Activated CD4-positive, alpha-beta memory T cell treated with anti-CD3 and anti-CD28 coated beads for 36 hours (primary cell): ENCODE measurements at regions not wholly inside any gene's neighbourhood (a gene's known extent, or its start where the extent isn't known, plus 50 kb on each side); places are given as distances from the start of the nearest gene placed in this dataset.

Source experiments
- CTCF ChIA-PET: fragments of 350-600 bp; sonication (Branson Sonifier 250); formaldehyde crosslinking; loops from one replicate; lab custom pipeline; 2021; ENCODE audit warnings: antibody characterized with exemption, inconsistent platforms; lab: Charles Lee
- POLR2A ChIA-PET: fragments of 350-600 bp; sonication (Branson Sonifier 250); formaldehyde crosslinking; loops from one replicate; lab custom pipeline; 2021; ENCODE audit warnings: antibody characterized with exemption; lab: Charles Lee
- DNase-seq: peaks from one replicate; pipeline ENCODE4 v3.0.0-alpha.2; 2020
- H3K27ac Mint-ChIP-seq: one replicate; pipeline ENCODE4 v1.8.0; 2021; ENCODE audit warnings: mixed read lengths
- H3K27me3 Mint-ChIP-seq: one replicate; pipeline ENCODE4 v1.8.0; 2021; ENCODE audit warnings: mixed read lengths
- H3K36me3 Mint-ChIP-seq: one replicate; pipeline ENCODE4 v1.8.0; 2021; ENCODE audit warnings: mixed read lengths
- H3K4me1 Mint-ChIP-seq: one replicate; pipeline ENCODE4 v1.8.0; 2021; ENCODE audit warnings: low read depth, mixed read lengths
- H3K4me3 Mint-ChIP-seq: one replicate; pipeline ENCODE4 v1.8.0; 2021; ENCODE audit warnings: mild to moderate bottlenecking, mixed read lengths
- H3K9me3 Mint-ChIP-seq: one replicate; pipeline ENCODE4 v1.8.0; 2021; ENCODE audit warnings: mixed read lengths
- intact Hi-C: fragments of 100-400 bp; cut with micrococcal nuclease; formaldehyde crosslinking; loops from one replicate; pipeline ENCODE4 v1.15.1; 2023

DNA sequence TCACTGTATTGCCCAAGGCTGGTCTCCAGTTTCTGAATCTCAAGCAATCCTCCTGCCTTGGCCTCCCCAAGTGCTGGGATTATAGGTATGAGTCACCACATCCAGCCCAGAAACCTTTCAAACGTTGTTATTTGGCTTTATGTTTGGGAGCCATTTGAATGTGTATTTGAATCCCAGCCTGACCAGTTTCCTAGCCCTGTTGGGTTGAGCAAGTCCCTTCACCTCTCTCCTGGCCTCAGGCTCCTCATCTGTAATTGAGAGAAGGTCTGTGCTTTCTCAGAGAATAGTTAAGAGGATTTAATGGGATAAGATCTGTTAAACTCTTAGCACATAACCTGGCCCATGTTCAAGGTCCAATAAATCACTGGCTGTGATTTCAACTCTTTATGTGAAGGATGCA lies 385.8 kb upstream of the RBFOX1 start:
- DNase-seq: no peak
- peaks cover 28% of the 10 kb centered on the region for H3K9me3 Mint-ChIP-seq
- no peak overlapping the region for H3K27ac Mint-ChIP-seq
- no peak overlapping the region for H3K4me3 Mint-ChIP-seq
- CTCF ChIA-PET: no interaction called here
- no peaks in the 10 kb centered on the region for H3K4me1 Mint-ChIP-seq
- intact Hi-C loops: no loop called here
- POLR2A ChIA-PET: no interaction called here
- no peaks in the 10 kb centered on the region for H3K36me3 Mint-ChIP-seq
- H3K27me3 Mint-ChIP-seq: no peaks in the 10 kb centered on the region

DNA sequence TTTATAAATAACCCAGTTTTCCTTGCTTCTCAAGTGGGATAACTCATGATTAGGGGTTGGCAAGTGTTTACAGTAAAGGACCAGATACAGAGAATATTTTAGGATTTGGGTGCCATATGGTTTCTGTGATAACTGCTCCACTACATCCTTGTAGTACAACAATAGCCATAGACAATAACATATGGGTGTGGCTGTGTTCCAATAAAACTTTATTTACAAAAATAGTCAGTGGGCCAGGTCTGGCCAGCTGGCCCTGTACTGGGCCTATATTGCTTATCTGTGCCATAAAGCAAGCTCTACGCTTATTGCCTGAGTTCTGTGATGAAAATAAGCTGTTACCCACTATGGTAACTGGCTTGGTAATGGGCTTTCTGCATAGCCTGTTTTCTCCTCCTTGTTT lies 386.5 kb upstream of the RBFOX1 start:
- Mint-ChIP-seq H3K4me3 (no peak overlapping the region), H3K9me3 (peaks cover 28% of the 10 kb centered on the region), H3K4me1 (no peaks in the 10 kb centered on the region), H3K36me3 (no peaks in the 10 kb centered on the region), H3K27me3 (no peaks in the 10 kb centered on the region), H3K27ac (no peak overlapping the region)
- intact Hi-C loops: no loop called here
- ChIA-PET CTCF (interaction anchor here (0.7 kb wide), 1 partner anchor 11 kb away, joined by 4 read pairs; no protein-coding TSS in a partner anchor), POLR2A (no interaction called here)
- no peak for DNase-seq

DNA sequence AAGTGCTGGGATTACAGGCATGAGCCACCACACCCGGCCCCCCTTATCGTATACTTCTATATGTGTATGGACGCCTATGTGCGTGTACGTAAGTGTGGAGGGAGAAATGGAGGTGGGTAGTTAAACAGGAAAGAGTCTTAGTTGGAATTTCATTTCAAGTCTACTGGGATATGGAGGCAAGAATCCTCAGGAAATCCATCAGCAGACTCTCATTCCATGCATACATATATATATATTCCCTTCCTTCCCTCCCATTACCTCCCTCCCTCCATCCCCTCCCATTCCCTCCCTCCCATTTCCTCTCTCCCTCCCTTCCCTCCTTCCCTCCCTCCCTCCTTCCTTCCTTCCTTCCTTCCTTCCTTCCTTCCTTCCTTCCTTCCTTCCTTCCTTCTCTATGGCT lies 391.7 kb upstream of the RBFOX1 start:
- intact Hi-C loops: no loop called here
- no peak for DNase-seq
- Mint-ChIP-seq H3K4me3 (no peak overlapping the region), H3K36me3 (no peaks in the 10 kb centered on the region), H3K4me1 (no peaks in the 10 kb centered on the region), H3K27ac (no peak overlapping the region), H3K9me3 (peaks cover 23% of the 10 kb centered on the region), H3K27me3 (no peaks in the 10 kb centered on the region)
- CTCF ChIA-PET: no interaction called here
- POLR2A ChIA-PET: no interaction called here

DNA sequence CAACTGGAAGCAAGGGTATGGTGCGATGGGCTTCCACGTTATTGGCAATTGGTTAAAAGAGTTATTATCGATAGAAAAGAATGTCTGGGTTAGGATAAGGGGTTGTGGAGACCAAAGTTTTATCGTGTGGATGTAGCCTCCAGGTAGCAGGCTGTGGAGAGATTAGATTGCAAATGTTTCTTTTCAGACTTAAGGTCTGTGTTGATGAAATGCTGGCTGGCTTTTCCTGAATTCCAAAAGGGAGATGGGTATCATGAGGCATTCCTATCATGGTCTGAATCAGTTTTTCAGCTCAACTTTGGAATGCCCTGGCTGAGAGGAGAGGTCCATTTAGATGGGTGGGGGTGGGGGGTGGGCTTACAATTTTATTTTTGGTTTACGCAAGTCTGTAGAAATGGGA lies 395.0 kb upstream of the RBFOX1 start:
- peaks cover 19% of the 10 kb centered on the region for H3K9me3 Mint-ChIP-seq
- POLR2A ChIA-PET: no interaction called here
- H3K36me3 Mint-ChIP-seq: no peaks in the 10 kb centered on the region
- H3K27ac Mint-ChIP-seq: no peak overlapping the region
- H3K4me3 Mint-ChIP-seq: no peak overlapping the region
- intact Hi-C loops: no loop called here
- H3K27me3 Mint-ChIP-seq: no peaks in the 10 kb centered on the region
- H3K4me1 Mint-ChIP-seq: no peaks in the 10 kb centered on the region
- no peak for DNase-seq
- CTCF ChIA-PET: no interaction called here

DNA sequence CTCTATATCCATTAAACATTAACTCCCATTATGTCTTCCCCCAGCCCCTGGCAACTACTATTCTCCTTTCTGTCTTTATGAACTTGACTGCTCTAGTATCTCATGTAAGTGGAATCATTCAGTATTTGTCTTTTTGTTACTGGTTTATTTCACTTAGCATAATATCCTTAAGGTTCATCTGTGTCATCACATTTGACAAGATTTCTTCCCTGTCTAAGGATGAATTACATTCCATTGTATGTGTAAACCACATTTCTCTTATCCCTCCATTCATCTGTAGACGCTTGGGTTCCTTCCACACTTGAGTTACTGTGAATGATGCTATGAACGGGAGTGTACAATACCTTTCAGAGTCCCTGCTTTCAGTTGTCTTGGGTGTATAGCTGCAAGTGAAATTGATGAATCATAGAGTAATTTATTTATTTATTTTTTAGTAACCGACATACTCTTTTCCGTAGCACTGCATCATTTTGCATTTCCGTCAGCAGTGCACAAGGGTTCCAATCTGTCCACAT lies 399.7 kb upstream of the RBFOX1 start:
- POLR2A ChIA-PET: no interaction called here
- intact Hi-C loops: no loop called here
- Mint-ChIP-seq H3K36me3 (no peaks in the 10 kb centered on the region), H3K4me1 (no peaks in the 10 kb centered on the region), H3K4me3 (no peak overlapping the region), H3K27ac (no peak overlapping the region), H3K27me3 (no peaks in the 10 kb centered on the region), H3K9me3 (peaks cover 34% of the 10 kb centered on the region)
- CTCF ChIA-PET: no interaction called here
- DNase-seq: no peak

DNA sequence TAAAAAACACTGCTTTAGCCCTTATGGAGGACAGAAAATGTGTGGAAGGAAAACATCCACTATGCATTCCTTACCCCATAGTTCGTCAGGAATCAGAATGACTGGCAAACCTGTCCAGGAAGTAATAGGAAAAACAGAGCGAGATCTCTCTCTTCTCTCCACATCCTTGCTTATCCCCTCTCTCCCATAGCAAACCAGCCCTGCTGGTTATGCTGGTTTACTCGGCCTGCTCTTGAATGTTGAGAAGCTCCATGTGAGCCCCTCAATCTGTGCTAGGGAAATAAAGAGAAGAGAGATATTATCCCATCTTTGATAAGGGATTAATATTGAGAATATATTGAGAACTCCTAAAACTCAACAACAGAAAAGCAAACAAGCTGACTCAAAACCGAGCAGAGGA lies 402.8 kb upstream of the RBFOX1 start:
- no peak overlapping the region for H3K27ac Mint-ChIP-seq
- H3K27me3 Mint-ChIP-seq: no peaks in the 10 kb centered on the region
- intact Hi-C loops: no loop called here
- no peak overlapping the region for H3K4me3 Mint-ChIP-seq
- ChIA-PET POLR2A (no interaction called here), CTCF (no interaction called here)
- H3K36me3 Mint-ChIP-seq: no peaks in the 10 kb centered on the region
- no peak for DNase-seq
- peaks cover 32% of the 10 kb centered on the region for H3K9me3 Mint-ChIP-seq
- no peaks in the 10 kb centered on the region for H3K4me1 Mint-ChIP-seq

DNA sequence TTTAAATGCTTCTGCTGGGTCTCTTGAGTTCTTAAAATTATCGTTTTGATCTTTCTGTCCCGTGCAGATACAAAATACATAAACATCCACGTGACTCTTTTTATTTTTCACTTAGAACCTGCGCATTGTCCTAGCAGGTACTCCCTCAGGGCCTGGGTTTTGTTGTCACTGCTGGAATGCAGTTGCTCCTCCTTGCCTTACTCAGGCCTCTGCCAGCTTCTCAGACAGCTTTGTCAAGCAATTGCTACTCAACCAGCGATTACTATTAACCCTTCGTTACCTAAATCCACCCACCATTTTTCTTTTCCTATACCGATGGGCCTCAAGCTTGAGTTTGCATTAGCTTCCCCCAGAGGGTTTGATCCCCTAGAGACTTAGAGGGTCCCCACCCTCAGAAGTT lies 405.9 kb upstream of the RBFOX1 start:
- no peaks in the 10 kb centered on the region for H3K4me1 Mint-ChIP-seq
- H3K36me3 Mint-ChIP-seq: no peaks in the 10 kb centered on the region
- ChIA-PET CTCF (no interaction called here), POLR2A (no interaction called here)
- H3K27ac Mint-ChIP-seq: no peak overlapping the region
- intact Hi-C loops: no loop called here
- H3K9me3 Mint-ChIP-seq: peaks cover 32% of the 10 kb centered on the region
- no peaks in the 10 kb centered on the region for H3K27me3 Mint-ChIP-seq
- DNase-seq: no peak
- no peak overlapping the region for H3K4me3 Mint-ChIP-seq

DNA sequence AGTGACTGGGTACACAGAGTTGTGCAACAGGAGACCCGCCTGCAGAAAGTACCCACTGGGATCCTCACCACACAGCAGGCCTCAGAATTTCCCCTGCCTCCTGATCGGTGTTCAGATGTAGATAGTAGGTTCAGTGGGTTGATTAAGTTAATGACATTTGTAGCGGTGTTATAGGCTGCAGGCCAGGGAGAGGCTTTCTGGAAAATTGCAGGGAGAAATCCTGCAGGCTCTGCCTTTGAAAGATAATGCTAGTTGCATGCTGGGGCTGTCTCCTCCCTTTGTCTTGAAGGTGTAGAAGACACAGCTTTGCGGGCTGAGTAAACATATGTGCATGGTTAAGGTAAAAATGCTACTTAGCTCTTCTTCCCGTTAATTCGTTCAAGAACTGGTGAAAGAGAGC lies 406.3 kb upstream of the RBFOX1 start:
- no peak for DNase-seq
- intact Hi-C loops: no loop called here
- ChIA-PET CTCF (no interaction called here), POLR2A (no interaction called here)
- Mint-ChIP-seq H3K27me3 (no peaks in the 10 kb centered on the region), H3K27ac (no peak overlapping the region), H3K36me3 (no peaks in the 10 kb centered on the region), H3K9me3 (peaks cover 31% of the 10 kb centered on the region), H3K4me3 (no peak overlapping the region), H3K4me1 (no peaks in the 10 kb centered on the region)

DNA sequence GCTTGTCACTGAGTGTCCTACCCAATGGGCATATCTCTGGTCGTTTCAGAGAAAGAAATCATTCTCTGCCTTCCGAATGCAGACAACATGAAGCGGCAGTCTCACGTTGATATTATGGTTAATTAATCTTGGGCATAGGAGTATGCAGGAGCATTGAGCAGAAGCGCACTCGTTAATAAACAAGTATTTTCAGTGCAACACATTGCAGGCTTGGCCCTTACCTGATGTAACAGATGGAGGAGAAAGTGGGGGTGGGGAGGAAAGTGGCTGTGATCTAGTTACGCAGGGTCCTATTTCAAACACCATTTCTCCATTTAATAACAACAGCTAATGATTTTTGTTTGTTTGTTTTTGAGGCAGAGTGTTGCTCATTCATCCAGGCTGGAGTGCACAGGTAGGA lies 414.0 kb upstream of the RBFOX1 start:
- intact Hi-C loops: no loop called here
- H3K9me3 Mint-ChIP-seq: peaks cover 31% of the 10 kb centered on the region
- no peak overlapping the region for H3K27ac Mint-ChIP-seq
- H3K4me3 Mint-ChIP-seq: no peak overlapping the region
- ChIA-PET CTCF (interaction anchor here (0.6 kb wide), 1 partner anchor 80 kb away, joined by 3 read pairs; no protein-coding TSS in a partner anchor), POLR2A (no interaction called here)
- DNase-seq: no peak
- H3K27me3 Mint-ChIP-seq: no peaks in the 10 kb centered on the region
- H3K36me3 Mint-ChIP-seq: no peaks in the 10 kb centered on the region
- H3K4me1 Mint-ChIP-seq: no peaks in the 10 kb centered on the region

DNA sequence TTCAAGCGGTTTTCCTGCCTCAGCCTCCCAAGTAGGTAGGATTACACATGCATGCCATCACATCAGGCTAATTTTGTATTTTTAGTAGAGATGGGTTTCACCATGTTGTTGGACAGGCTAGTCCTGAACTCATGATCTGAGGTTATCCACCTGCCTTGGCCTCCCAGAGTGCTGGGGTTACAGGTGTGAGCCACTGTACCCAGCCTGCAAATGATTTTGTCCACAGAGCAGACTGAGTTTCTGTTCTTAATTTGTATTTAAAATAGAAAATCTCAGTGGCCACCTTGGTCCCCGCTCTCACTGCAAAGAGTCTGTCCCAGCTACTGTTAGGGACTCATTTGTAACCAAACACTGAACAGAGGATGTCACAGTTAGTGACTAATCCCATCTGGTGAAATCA lies 415.7 kb upstream of the RBFOX1 start:
- Mint-ChIP-seq H3K4me1 (no peaks in the 10 kb centered on the region), H3K4me3 (no peak overlapping the region), H3K9me3 (peaks cover 29% of the 10 kb centered on the region), H3K36me3 (no peaks in the 10 kb centered on the region), H3K27ac (no peak overlapping the region), H3K27me3 (no peaks in the 10 kb centered on the region)
- POLR2A ChIA-PET: no interaction called here
- intact Hi-C loops: no loop called here
- no peak for DNase-seq
- CTCF ChIA-PET: no interaction called here

DNA sequence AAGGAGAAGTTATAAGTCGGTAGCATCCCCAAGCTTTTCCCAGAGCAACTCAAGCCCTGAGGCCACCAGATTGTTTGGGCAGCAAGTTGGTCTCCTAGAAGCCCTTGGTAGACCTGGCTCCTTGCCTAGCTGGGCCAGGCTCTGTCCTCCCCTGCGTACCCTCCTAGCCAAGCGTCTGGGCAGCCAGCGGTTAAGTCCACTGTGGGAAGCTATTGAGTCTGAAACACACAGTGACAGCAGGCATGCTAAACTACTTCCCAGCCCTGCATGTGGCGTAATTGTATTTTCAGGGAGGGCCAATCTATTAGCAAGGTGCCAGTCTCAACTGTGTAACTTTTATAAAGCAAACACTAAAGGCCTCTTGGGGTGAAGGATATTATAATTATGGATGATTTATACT lies 419.1 kb upstream of the RBFOX1 start:
- peaks cover 18% of the 10 kb centered on the region for H3K9me3 Mint-ChIP-seq
- intact Hi-C loops: no loop called here
- no peaks in the 10 kb centered on the region for H3K27me3 Mint-ChIP-seq
- H3K4me3 Mint-ChIP-seq: no peak overlapping the region
- no peaks in the 10 kb centered on the region for H3K4me1 Mint-ChIP-seq
- ChIA-PET CTCF (no interaction called here), POLR2A (no interaction called here)
- no peak for DNase-seq
- H3K27ac Mint-ChIP-seq: no peak overlapping the region
- no peaks in the 10 kb centered on the region for H3K36me3 Mint-ChIP-seq

DNA sequence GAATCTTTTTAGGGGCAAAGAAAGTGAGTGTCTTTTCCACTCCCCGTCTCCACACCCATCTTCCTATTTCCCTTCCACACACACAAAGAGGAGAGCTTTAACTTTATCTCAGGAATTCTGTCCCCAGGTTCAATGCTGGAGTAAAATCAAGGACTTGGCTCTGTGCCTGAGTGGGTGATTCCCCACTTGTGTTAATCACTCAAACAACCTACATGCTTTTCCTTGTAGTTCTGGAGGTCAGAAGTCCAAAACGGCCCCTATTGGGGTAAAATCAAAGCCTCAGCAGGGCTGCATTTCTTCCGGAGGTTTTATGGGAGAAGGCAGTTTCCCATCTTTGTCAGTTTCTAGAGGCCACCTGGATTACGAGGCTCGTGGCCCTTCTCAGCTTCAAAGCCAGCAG lies 422.3 kb upstream of the RBFOX1 start:
- no peak overlapping the region for H3K4me3 Mint-ChIP-seq
- H3K9me3 Mint-ChIP-seq: peaks cover 14% of the 10 kb centered on the region
- no peaks in the 10 kb centered on the region for H3K36me3 Mint-ChIP-seq
- no peak for DNase-seq
- CTCF ChIA-PET: no interaction called here
- H3K27ac Mint-ChIP-seq: no peak overlapping the region
- intact Hi-C loops: no loop called here
- POLR2A ChIA-PET: no interaction called here
- no peaks in the 10 kb centered on the region for H3K27me3 Mint-ChIP-seq
- H3K4me1 Mint-ChIP-seq: no peaks in the 10 kb centered on the region

DNA sequence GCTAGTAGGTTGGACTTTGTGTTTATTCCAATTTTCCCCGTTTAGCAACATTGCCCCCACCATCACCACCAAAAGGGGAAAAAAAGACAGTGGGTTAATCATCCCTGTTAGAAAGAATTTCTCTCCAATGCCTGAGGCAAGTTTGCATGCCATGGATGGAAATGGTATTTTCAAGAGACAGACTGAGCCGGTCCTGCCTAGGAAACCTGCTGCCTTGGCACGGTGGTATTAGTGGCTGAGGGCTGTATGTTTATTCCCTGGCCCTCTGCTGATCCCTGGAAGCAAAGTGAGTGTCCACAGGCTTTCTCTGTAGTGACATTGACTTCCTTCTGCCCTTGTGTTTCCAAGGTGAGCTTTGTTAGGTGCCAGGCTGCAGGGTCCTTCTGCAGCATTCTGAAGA lies 427.0 kb upstream of the RBFOX1 start:
- H3K27me3 Mint-ChIP-seq: no peaks in the 10 kb centered on the region
- H3K27ac Mint-ChIP-seq: no peak overlapping the region
- POLR2A ChIA-PET: no interaction called here
- intact Hi-C loops: no loop called here
- peaks cover 18% of the 10 kb centered on the region for H3K9me3 Mint-ChIP-seq
- no peaks in the 10 kb centered on the region for H3K4me1 Mint-ChIP-seq
- DNase-seq: no peak
- H3K36me3 Mint-ChIP-seq: no peaks in the 10 kb centered on the region
- CTCF ChIA-PET: no interaction called here
- no peak overlapping the region for H3K4me3 Mint-ChIP-seq
